ENCODE measurements at regions not wholly inside any gene's neighbourhood (a gene's known extent, or its start where the extent isn't known, plus 50 kb on each side); places are given as distances from the start of the nearest gene placed in this dataset.

- TF ChIP-seq, protein P1, sequence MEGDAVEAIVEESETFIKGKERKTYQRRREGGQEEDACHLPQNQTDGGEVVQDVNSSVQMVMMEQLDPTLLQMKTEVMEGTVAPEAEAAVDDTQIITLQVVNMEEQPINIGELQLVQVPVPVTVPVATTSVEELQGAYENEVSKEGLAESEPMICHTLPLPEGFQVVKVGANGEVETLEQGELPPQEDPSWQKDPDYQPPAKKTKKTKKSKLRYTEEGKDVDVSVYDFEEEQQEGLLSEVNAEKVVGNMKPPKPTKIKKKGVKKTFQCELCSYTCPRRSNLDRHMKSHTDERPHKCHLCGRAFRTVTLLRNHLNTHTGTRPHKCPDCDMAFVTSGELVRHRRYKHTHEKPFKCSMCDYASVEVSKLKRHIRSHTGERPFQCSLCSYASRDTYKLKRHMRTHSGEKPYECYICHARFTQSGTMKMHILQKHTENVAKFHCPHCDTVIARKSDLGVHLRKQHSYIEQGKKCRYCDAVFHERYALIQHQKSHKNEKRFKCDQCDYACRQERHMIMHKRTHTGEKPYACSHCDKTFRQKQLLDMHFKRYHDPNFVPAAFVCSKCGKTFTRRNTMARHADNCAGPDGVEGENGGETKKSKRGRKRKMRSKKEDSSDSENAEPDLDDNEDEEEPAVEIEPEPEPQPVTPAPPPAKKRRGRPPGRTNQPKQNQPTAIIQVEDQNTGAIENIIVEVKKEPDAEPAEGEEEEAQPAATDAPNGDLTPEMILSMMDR (IDR thresholded peaks at IDR 0.05; ENCODE audit: control extremely low read depth in 1 of 3, insufficient read depth in 1 of 3, low read depth in 1 of 3, low read length in 3 of 3), result no peak
- TF ChIP-seq POLR2A (IDR thresholded peaks at IDR 0.05; ENCODE audit: control extremely low read depth in 1 of 2, low read depth in 2 of 2, low read length in 2 of 2), result no peak
- TF ChIP-seq CREB1 (IDR thresholded peaks at IDR 0.05), result no peak
- no peak for TF ChIP-seq POLR2AphosphoS5 (IDR thresholded peaks at IDR 0.05; ENCODE audit: low read depth, low read length)
- TF ChIP-seq EGR1 (IDR thresholded peaks at IDR 0.05; ENCODE audit: borderline replicate concordance, low read depth, low read length), result no peak
These were observed 536.0 kb downstream of the BTBD3 start for GRCh38 chr20:12453711-12454110.

Data from H1 (cell line).